SK-N-SH treated with all-trans-retinoic acid at 6 μM for 48 hours (cell line): ENCODE measurements at regions not wholly inside any gene's neighbourhood (a gene's known extent, or its start where the extent isn't known, plus 50 kb on each side); places are given as distances from the start of the nearest gene placed in this dataset.

Source experiments
- ARNTL ChIP-seq: fragments of 450-650 bp; formaldehyde crosslinking; IDR thresholded peaks from 2 replicates; pipeline ENCODE4 v1.5.0; 2020; ENCODE audit warnings: low read depth, mild to moderate bottlenecking, moderate library complexity, borderline replicate concordance
- BACH2 ChIP-seq: fragments of 250-450 bp; sonication (Bioruptor Pico); IDR thresholded peaks from 2 replicates; pipeline ENCODE4 v1.9.0; 2021; ENCODE audit warnings: mild to moderate bottlenecking, borderline replicate concordance
- OSR1 ChIP-seq: fragments of 250-450 bp; sonication (Bioruptor Pico); IDR thresholded peaks from 2 replicates; pipeline ENCODE4 v1.8.0; 2022; ENCODE audit warnings: moderate library complexity, mild to moderate bottlenecking, inconsistent platforms
- PATZ1 ChIP-seq: fragments of 250-450 bp; sonication (Bioruptor Pico); IDR thresholded peaks from 2 replicates; pipeline ENCODE4 v1.8.0; 2020; ENCODE audit warnings: mild to moderate bottlenecking, moderate library complexity, borderline replicate concordance
- ZFP30 ChIP-seq: fragments of 450-650 bp; formaldehyde crosslinking; IDR thresholded peaks from 2 replicates; pipeline ENCODE4 v1.5.0; 2022; ENCODE audit warnings: mild to moderate bottlenecking, moderate library complexity
- ZNF565 ChIP-seq: fragments of 450-650 bp; formaldehyde crosslinking; conservative IDR thresholded peaks from 2 replicates; pipeline ENCODE4 v1.5.0; 2020; ENCODE audit warnings: low read depth, mild to moderate bottlenecking, moderate library complexity
- TF ChIP-seq, protein P1 (sequence below): fragments of 250-450 bp; sonication (Bioruptor Pico); IDR thresholded peaks from 2 replicates; pipeline ENCODE4 v1.5.1; 2020; ENCODE audit warnings: low read depth, mild to moderate bottlenecking, moderate library complexity

DNA sequence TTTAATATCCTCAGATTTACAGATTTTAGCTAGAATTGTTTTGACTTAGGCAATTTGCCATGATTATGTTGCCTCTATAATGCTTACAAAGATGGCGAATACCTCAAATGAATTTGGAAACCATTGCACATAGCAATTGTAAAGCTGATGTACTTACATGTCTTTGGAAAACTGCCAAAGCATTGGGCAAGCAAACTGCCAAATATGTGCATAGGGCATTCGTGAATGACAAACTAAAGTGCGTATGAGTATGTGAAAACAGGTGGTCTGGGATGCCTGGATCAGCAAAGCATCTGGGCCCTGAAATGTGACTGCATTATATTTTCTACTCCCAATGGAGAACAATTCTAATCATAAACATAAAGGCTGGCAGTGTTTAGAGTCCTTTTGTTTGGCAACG lies 445.3 kb upstream of the ROBO1 start:
- no peak for TF ChIP-seq OSR1 (CRISPR knock-in tag)
- TF ChIP-seq, protein P1, sequence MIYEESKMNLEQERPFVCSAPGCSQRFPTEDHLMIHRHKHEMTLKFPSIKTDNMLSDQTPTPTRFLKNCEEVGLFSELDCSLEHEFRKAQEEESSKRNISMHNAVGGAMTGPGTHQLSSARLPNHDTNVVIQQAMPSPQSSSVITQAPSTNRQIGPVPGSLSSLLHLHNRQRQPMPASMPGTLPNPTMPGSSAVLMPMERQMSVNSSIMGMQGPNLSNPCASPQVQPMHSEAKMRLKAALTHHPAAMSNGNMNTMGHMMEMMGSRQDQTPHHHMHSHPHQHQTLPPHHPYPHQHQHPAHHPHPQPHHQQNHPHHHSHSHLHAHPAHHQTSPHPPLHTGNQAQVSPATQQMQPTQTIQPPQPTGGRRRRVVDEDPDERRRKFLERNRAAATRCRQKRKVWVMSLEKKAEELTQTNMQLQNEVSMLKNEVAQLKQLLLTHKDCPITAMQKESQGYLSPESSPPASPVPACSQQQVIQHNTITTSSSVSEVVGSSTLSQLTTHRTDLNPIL (CRISPR knock-in tag) = no peak
- TF ChIP-seq PATZ1 (CRISPR knock-in tag) = no peak
- no peak for TF ChIP-seq BACH2 (CRISPR knock-in tag)
- no peak for TF ChIP-seq ZNF565 (CRISPR knock-in tag)
- no peak for TF ChIP-seq ARNTL (CRISPR knock-in tag)
- TF ChIP-seq ZFP30 (CRISPR knock-in tag) = no peak
